Thyroid gland (tissue), 4 donors: ENCODE measurements at regions not wholly inside any gene's neighbourhood (a gene's known extent, or its start where the extent isn't known, plus 50 kb on each side); places are given as distances from the start of the nearest gene placed in this dataset.

Source experiments
- CTCF ChIP-seq, 6 experiments: fragments of 200-600 bp in 3 of 6; fragments of 450-650 bp in 3 of 6; sonication (generic) in 3 of 6; IDR thresholded peaks; one replicate each; pipeline ENCODE4 v1.5.1; 2016 to 2019; ENCODE audit warnings: antibody characterized with exemption in 6 of 6, mild to moderate bottlenecking in 2 of 6, inconsistent platforms in 1 of 6, moderate library complexity in 1 of 6
- POLR2A ChIP-seq, 2 donors: fragments of 450-650 bp; IDR thresholded peaks; one replicate each; pipeline ENCODE4 v1.6.1; 2017; ENCODE audit warnings: antibody characterized with exemption in 2 of 2, mild to moderate bottlenecking in 2 of 2, moderate library complexity in 1 of 2

- no peak for TF ChIP-seq POLR2A (IDR thresholded peaks at IDR 0.05)
- TF ChIP-seq CTCF (IDR thresholded peaks at IDR 0.05), result no peak
These were observed 277.8 kb downstream of the LTN1 start for GRCh38 chr21:28714777-28715464.
